HCT116 (cell line): ENCODE measurements at regions not wholly inside any gene's neighbourhood (a gene's known extent, or its start where the extent isn't known, plus 50 kb on each side); places are given as distances from the start of the nearest gene placed in this dataset.

Experiments used
- ATAC-seq: fragments of 200-7000 bp; cut with Tn5 transposase; 2 replicates; pipeline ENCODE4 v1.9.1; 2020; ENCODE audit warnings: mild to moderate bottlenecking, moderate library complexity
- BruUV-seq: library from RNA; stranded (reverse); fragments of 400-500 nt; replicated peaks from 2 replicates; lab custom pipeline; 2021; lab: Mats Ljungman, UMichigan
- CTCF ChIA-PET: fragments of 300-600 bp; sonication (Branson Sonifier 250); formaldehyde crosslinking; loops from one replicate; lab custom pipeline; 2021; ENCODE audit warnings: antibody characterized with exemption; lab: Charles Lee
- POLR2A ChIA-PET: fragments of 300-600, 350-600 bp; sonication (Branson Sonifier 250); formaldehyde crosslinking; loops from one replicate; lab custom pipeline; 2021; ENCODE audit warnings: antibody characterized with exemption; lab: Charles Lee
- RAD21 ChIA-PET, 2 experiments: fragments of 300-600 bp; sonication (Branson Sonifier 250); formaldehyde crosslinking; loops; one replicate each; lab custom pipeline; 2023; ENCODE audit warnings: low total read pairs in 2 of 2; ENCODE audit not compliant: uncharacterized antibody in 2 of 2, unreplicated experiment in 2 of 2, low non-redundant PET in 1 of 2; lab: Charles Lee
- DNase-seq: peaks from one replicate; pipeline ENCODE4 v3.0.0-alpha.2; 2010; ENCODE audit warnings: low read depth, low spot score
- H2AFZ ChIP-seq: fragments of 200-600 bp; shearing (Covaris generic), sonication (generic); 2 replicates; pipeline ENCODE4 v1.6.1; 2017; ENCODE audit warnings: low read depth, mixed run types, mixed read lengths, antibody characterized with exemption, low read length; ENCODE audit not compliant: poor library complexity, severe bottlenecking
- H3K27ac ChIP-seq: 2 replicates; pipeline ENCODE4 v1.5.1; 2012; ENCODE audit warnings: low read depth, low read length
- H3K27me3 ChIP-seq: fragments of 200-600 bp; sonication (generic); 2 replicates; pipeline ENCODE4 v1.6.1; 2016; ENCODE audit warnings: mixed run types, low read length, mixed read lengths; ENCODE audit not compliant: insufficient read depth
- H3K36me3 ChIP-seq, 2 experiments: fragments of 200-500 bp in 1 of 2; fragments of 200-600 bp in 1 of 2; sonication (Bioruptor generic) in 1 of 2; sonication (generic) in 1 of 2; 2 replicates each; pipeline versions ENCODE4 v1.5.1 to v1.6.1; 2014 to 2016; ENCODE audit warnings: low read length in 2 of 2, inconsistent platforms in 1 of 2, mixed read lengths in 1 of 2, mixed run types in 1 of 2; ENCODE audit not compliant: insufficient read depth in 2 of 2, control insufficient read depth in 1 of 2
- H3K4me1 ChIP-seq, 2 experiments: fragments of 200-600 bp in 1 of 2; sonication (generic) in 1 of 2; 2 replicates each; pipeline versions ENCODE4 v1.5.1 to v1.6.1; 2012 to 2017; ENCODE audit warnings: low read length in 2 of 2, inconsistent platforms in 1 of 2, mild to moderate bottlenecking in 1 of 2, mixed read lengths in 1 of 2, mixed run types in 1 of 2, moderate library complexity in 1 of 2; ENCODE audit not compliant: insufficient read depth in 2 of 2, control insufficient read depth in 1 of 2
- H3K4me2 ChIP-seq: fragments of 200-600 bp; sonication (generic); 2 replicates; pipeline ENCODE4 v1.6.1; 2017; ENCODE audit warnings: mixed run types, low read length, mixed read lengths
- H3K4me3 ChIP-seq, 2 experiments: fragments of 200-600 bp in 1 of 2; sonication (generic) in 1 of 2; replicated peaks in 1 of 2; 2 replicates each; pipeline ENCODE4 v1.5.1; 2011 to 2016; ENCODE audit warnings: low read length in 2 of 2, control low read depth in 1 of 2, low read depth in 1 of 2, mild to moderate bottlenecking in 1 of 2, mixed read lengths in 1 of 2, mixed run types in 1 of 2
- H3K79me2 ChIP-seq: fragments of 200-600 bp; sonication (generic); 2 replicates; pipeline ENCODE4 v1.6.1; 2017; ENCODE audit warnings: mild to moderate bottlenecking, mixed run types, low read length, moderate library complexity, mixed read lengths; ENCODE audit not compliant: insufficient read depth
- H3K9ac ChIP-seq: fragments of 200-600 bp; sonication (generic); 2 replicates; pipeline ENCODE4 v1.6.1; 2016; ENCODE audit warnings: low read length, mixed read lengths
- H3K9me2 ChIP-seq: fragments of 200-600 bp; sonication (generic), shearing (Covaris generic); 2 replicates; pipeline ENCODE4 v1.6.1; 2017; ENCODE audit warnings: mixed run types, mild to moderate bottlenecking, moderate library complexity; ENCODE audit not compliant: insufficient read depth
- H3K9me3 ChIP-seq, 2 experiments: fragments of 200-500 bp in 1 of 2; fragments of 200-600 bp in 1 of 2; sonication (Bioruptor generic) in 1 of 2; sonication (generic) in 1 of 2; 2 replicates each; pipeline ENCODE4 v1.6.1; 2014 to 2017; ENCODE audit warnings: low read length in 2 of 2, mixed read lengths in 2 of 2, inconsistent platforms in 1 of 2, low read depth in 1 of 2, mild to moderate bottlenecking in 1 of 2, mixed run types in 1 of 2, moderate library complexity in 1 of 2; ENCODE audit not compliant: control insufficient read depth in 1 of 2, insufficient read depth in 1 of 2
- H4K20me1 ChIP-seq: fragments of 200-600 bp; sonication (generic), shearing (Covaris generic); 2 replicates; pipeline ENCODE4 v1.6.1; 2017; ENCODE audit warnings: mixed run types, mild to moderate bottlenecking, moderate library complexity; ENCODE audit not compliant: insufficient read depth
- ATF3 ChIP-seq: IDR thresholded peaks from 2 replicates; pipeline ENCODE4 v1.6.1; 2012
- CBX3 ChIP-seq: IDR thresholded peaks from 2 replicates; pipeline ENCODE4 v1.6.1; 2012; ENCODE audit warnings: low read depth
- CEBPB ChIP-seq: IDR thresholded peaks from 2 replicates; pipeline ENCODE4 v1.6.1; 2012; ENCODE audit warnings: low read depth
- CTCF ChIP-seq, 3 experiments: fragments of 200-600 bp in 1 of 3; sonication (generic) in 1 of 3; IDR thresholded peaks in 2 of 3; conservative IDR thresholded peaks in 1 of 3; 2 replicates each; pipeline ENCODE4 v1.5.1; 2012 to 2017; ENCODE audit warnings: low read depth in 2 of 3, low read length in 2 of 3, antibody characterized with exemption in 1 of 3, borderline replicate concordance in 1 of 3, control low read depth in 1 of 3, mild to moderate bottlenecking in 1 of 3, mixed read lengths in 1 of 3, mixed run types in 1 of 3, moderate library complexity in 1 of 3; ENCODE audit not compliant: insufficient read depth in 1 of 3
- EGR1 ChIP-seq: IDR thresholded peaks from 2 replicates; pipeline ENCODE4 v1.6.1; 2012; ENCODE audit warnings: low read depth
- EZH2phosphoT487 ChIP-seq: fragments of 200-600 bp; IDR thresholded peaks from 2 replicates; pipeline ENCODE4 v1.6.1; 2018; ENCODE audit warnings: antibody characterized with exemption, borderline replicate concordance
- MAX ChIP-seq: IDR thresholded peaks from 2 replicates; pipeline ENCODE4 v1.6.1; 2012
- POLR2A ChIP-seq: IDR thresholded peaks from 2 replicates; pipeline ENCODE4 v1.7.0; 2011; ENCODE audit warnings: borderline replicate concordance; ENCODE audit not compliant: insufficient read depth, insufficient read length; ENCODE audit errors: extremely low read depth
- POLR2AphosphoS5 ChIP-seq: IDR thresholded peaks from 2 replicates; pipeline ENCODE4 v1.6.1; 2011; ENCODE audit warnings: mild to moderate bottlenecking, low read depth, low read length, moderate library complexity
- REST ChIP-seq: IDR thresholded peaks from 2 replicates; pipeline ENCODE4 v1.6.1; 2012; ENCODE audit warnings: low read depth
- SIN3A ChIP-seq: IDR thresholded peaks from 2 replicates; pipeline ENCODE4 v1.6.1; 2012; ENCODE audit warnings: low read depth
- SRF ChIP-seq: IDR thresholded peaks from 2 replicates; pipeline ENCODE4 v1.6.1; 2012; ENCODE audit warnings: low read depth
- YY1 ChIP-seq: IDR thresholded peaks from 2 replicates; pipeline ENCODE4 v1.6.1; 2011; ENCODE audit warnings: low read length, low read depth, moderate library complexity, mild to moderate bottlenecking; ENCODE audit not compliant: insufficient replicate concordance; ENCODE audit errors: extremely low read depth
- ZBTB33 ChIP-seq: IDR thresholded peaks from 2 replicates; pipeline ENCODE4 v1.6.1; 2011; ENCODE audit warnings: mild to moderate bottlenecking, low read length, moderate library complexity; ENCODE audit not compliant: insufficient replicate concordance; ENCODE audit errors: extremely low read depth
- ZNF274 ChIP-seq: fragments of 200-500 bp; sonication (Bioruptor generic); IDR thresholded peaks from 2 replicates; pipeline ENCODE4 v1.6.1; 2014; ENCODE audit warnings: mild to moderate bottlenecking, low read depth, low read length, inconsistent platforms
- intact Hi-C: fragments of 100-400 bp; cut with micrococcal nuclease; formaldehyde crosslinking; loops from 2 replicates; pipeline ENCODE4 v1.10.0; 2022

GRCh38 chr3:99477650-99478049 is 160.7 kb upstream of the COL8A1 start:
- Histone ChIP-seq H3K4me2 (no peak overlapping the region), H3K4me3 (no peak overlapping the region), H3K27me3 (no peaks in the 10 kb centered on the region), H3K4me1 (no peaks in the 10 kb centered on the region), H3K9me3 (0 out of 4 replicates have a peak, but pooled peaks cover 0 to 5% of the 10 kb centered on the region in 2 experiments), H3K9ac (no peak overlapping the region), H4K20me1 (no peaks in the 10 kb centered on the region), H2AFZ (no peak overlapping the region), H3K27ac (no peak overlapping the region), H3K79me2 (no peaks in the 10 kb centered on the region), H3K9me2 (no peaks in the 10 kb centered on the region), H3K36me3 (no peaks in the 10 kb centered on the region)
- CTCF ChIA-PET: no interaction called here
- no TSS peak for BruUV-seq
- TF ChIP-seq MAX (no peak), CEBPB (no peak), CBX3 (no peak), SIN3A (no peak), YY1 (no peak), ZNF274 (no peak), ZBTB33 (no peak), REST (no peak), EZH2phosphoT487 (no peak), POLR2AphosphoS5 (no peak), EGR1 (no peak), POLR2A (no peak), ATF3 (no peak), CTCF (IDR thresholded peaks at IDR 0.05 in 2 of 3, conservative IDR thresholded peaks at IDR 0.05 in 1 of 3; ENCODE audit: borderline replicate concordance in 1 of 3, insufficient read depth in 1 of 3, low read depth in 2 of 3, low read length in 2 of 3) (no peak), SRF (no peak)
- no peak for DNase-seq
- POLR2A ChIA-PET: no interaction called here
- intact Hi-C loops: no loop called here
- RAD21 ChIA-PET: no interaction called here
- ATAC-seq: no peak
